D341Med (cell line): ENCODE measurements at regions not wholly inside any gene's neighbourhood (a gene's known extent, or its start where the extent isn't known, plus 50 kb on each side); places are given as distances from the start of the nearest gene placed in this dataset.
"Not testable (repeated sequence)": the region's sequence is repeated elsewhere in the genome, so short reads cannot be mapped to it uniquely, and the experiment has no call there.

Source experiments
- DNase-seq: peaks from one replicate; pipeline ENCODE4 v3.0.0; 2012; ENCODE audit warnings: low spot score

DNA sequence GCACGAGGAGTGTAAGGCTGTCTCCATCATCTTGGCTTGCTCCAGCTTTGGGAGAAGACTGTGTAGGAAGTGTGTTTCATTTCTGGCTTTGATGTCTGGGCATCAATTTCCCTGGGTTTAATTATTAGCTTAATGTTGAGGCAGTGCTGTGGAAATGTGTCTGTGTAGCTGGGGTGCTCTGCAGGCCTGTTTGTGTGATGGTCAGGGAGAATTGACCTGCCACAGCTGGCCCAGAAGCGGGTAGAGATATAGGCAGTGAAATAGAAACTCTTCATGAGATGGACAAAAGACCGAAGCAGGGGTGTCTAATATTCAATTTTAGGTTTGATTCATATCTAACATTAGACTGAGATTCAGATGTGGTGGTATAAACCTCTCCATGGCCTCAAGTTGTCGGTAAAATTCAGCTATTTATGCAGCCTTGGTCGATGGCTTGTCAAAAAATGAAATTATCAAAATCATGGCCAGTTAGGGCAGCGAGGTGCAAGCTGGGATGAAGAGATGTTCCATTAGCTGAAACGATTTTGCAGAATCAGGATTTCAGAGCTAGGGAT, 95.3 kb upstream of the SNX9 start:
- DNase-seq, result no peak

- DNase-seq, result no peak
Measured at GRCh38 chr6:157728183-157728881, 94.7 kb upstream of the SNX9 start.

- no peak for DNase-seq
Measured at GRCh38 chr6:157731221-157731620, 91.8 kb upstream of the SNX9 start.

GRCh38 chr6:157732007-157732406, 91.0 kb upstream of the SNX9 start:
- no peak for DNase-seq

GRCh38 chr6:157732416-157733161, 90.5 kb upstream of the SNX9 start:
- no peak for DNase-seq

DNA sequence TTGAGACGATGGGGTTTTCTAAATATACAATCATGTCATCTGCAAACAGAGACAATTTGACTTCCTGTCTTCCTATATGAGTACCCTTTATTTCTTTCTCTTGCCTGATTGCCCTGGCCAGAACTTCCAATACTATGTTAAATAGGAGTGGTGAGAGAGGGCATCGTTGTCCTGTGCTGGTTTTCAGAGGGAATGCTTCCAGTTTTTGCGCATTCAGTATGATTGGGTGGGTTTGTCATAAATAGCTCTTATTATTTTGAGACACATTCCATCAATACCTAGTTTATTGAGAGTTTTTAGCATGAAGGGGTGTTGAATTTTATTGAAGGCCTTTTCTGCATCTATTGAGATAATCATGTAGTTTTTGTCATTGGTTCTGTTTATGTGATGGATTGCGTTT, 86.5 kb upstream of the SNX9 start:
- not testable (repeated sequence) for DNase-seq

GRCh38 chr6:157741321-157741947, 81.6 kb upstream of the SNX9 start:
- DNase-seq, result no peak

GRCh38 chr6:157741948-157742556, 81.0 kb upstream of the SNX9 start:
- no peak for DNase-seq

DNA sequence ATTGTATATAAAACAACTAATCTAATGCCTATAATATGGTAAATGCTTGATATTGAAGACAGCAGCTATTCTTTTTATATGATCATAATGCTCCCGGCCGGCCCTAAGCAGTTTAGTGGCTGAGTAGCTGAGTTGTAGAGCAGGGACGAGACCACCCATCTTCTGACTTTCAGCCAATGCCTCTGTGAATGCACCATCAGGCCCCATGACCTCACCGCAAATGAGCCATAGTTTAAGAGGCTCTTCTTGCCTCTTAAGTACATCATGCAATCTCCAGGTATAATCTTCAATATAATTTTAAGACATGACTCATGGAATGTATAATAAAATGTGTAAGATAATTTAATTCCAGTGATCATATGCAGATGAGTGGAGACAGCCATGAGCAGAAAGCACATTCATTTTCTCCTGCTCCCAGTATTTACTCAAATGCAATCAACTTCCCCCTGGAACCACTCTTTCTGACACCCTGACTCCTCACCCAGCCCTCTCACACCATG, 78.9 kb upstream of the SNX9 start:
- no peak for DNase-seq

- no peak for DNase-seq
Measured at GRCh38 chr6:157746897-157747296, 76.1 kb upstream of the SNX9 start.

- DNase-seq, result no peak
Measured at GRCh38 chr6:157747370-157747769, 75.7 kb upstream of the SNX9 start.

- no peak for DNase-seq
Measured at GRCh38 chr6:157748839-157749571, 74.0 kb upstream of the SNX9 start.

DNA sequence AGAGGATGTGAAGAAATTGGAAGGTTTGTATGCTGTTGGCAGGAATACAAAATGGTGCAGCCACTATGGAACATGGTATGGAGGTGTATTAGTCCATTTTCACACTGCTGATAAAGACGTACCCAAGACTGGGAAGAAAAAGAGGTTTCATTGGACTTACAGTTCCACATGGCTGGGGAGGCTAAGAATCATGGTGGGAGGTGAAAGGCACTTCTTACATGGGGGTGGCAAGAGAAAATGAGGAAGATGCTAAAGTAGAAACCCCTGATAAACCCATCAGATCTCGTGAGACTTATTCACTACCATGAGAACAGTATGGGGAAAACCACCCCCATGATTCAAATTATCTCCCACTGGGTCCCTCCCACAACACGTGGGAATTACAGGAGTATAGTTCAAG, 72.1 kb upstream of the SNX9 start:
- DNase-seq, result not testable (repeated sequence)

- no peak for DNase-seq
Measured at GRCh38 chr6:157751547-157752200, 71.4 kb upstream of the SNX9 start.

DNA sequence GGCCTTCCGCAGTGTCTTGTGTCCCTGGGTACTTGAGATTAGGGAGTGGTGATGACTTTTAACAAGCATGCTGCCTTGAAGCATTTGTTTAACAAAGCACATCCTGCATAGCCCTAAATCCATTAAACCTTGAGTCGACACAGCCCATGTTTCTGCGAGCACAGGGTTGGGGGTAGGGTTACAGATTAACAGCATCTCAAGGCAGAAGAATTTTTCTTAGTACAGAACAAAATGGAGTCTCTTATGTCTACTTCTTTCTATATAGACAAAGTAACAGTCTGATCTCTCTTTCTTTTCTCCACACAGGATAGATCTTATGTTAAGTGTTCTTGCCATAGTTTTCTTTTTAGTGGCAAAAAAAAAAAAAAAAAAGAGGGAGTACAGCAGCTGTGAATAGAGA, 70.2 kb upstream of the SNX9 start:
- not testable (repeated sequence) for DNase-seq

- no peak for DNase-seq
Measured at GRCh38 chr6:157753291-157753690, 69.8 kb upstream of the SNX9 start.

DNA sequence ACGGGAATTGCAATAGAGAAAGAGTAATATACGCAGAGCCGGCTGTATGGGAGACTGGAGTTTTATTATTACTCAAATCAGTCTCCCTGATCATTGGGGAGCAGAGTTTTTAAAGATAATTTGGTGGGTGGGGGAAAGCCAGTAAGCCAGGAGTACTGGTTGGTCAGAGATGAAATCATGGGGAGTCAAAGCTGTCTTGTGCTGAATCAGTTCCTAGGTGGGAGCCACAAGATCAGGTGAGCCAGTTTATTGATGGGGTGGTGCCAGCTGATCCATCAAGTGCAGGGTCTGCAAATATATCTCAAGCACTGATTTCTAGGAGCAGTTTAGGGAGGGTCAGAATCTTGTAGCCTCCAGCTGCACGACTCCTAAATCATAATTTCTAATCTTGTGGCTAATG, 69.2 kb upstream of the SNX9 start:
- not testable (repeated sequence) for DNase-seq

- DNase-seq, result no peak
Measured at GRCh38 chr6:157754351-157754750, 68.7 kb upstream of the SNX9 start.

DNA sequence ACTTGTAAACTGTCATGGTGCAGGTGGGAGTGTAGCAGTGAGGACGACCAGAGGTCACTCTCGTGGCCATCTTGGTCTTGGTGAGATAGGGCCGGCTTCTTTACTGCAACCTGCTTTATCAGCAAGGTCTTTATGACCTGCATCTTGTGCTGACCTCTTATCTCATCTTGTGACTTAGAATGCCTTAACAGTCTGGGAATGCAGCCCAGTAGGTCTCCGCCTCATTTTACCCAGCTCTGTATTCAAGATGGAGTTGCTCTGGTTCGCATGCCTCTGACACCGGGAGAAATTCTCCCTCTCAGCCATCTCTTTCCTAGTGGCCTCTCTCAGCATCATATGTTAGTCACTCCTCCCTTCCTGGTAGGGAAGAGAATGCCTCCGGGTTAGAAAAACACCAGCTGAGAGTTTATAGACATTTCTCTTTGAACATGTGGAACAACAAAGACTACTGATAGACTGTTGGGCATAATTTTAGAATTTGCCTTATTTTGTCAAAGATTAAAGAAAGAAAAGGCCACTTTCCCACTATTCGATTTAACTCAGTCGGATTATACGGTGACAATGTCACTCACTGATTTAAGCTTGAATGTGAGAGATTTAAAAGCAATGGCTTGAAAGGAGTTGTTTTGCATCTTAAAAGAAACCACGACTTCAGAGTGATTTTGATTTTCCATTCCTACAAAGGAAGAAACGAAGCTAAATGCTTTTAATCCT, 67.9 kb upstream of the SNX9 start:
- DNase-seq, result no peak

GRCh38 chr6:157755746-157756411, 67.2 kb upstream of the SNX9 start:
- DNase-seq, result no peak
